Prostate gland (tissue), 2 donors: ENCODE measurements at regions not wholly inside any gene's neighbourhood (a gene's known extent, or its start where the extent isn't known, plus 50 kb on each side); places are given as distances from the start of the nearest gene placed in this dataset.
"Not testable (repeated sequence)": the region's sequence is repeated elsewhere in the genome, so short reads cannot be mapped to it uniquely, and the experiment has no call there.

Experiments used
- DNase-seq: peaks from one replicate; pipeline ENCODE4 v3.0.0-alpha.2; 2019; ENCODE audit warnings: low spot score
- H3K27ac ChIP-seq, 2 donors: fragments of 200-600 bp; sonication (generic); 2 replicates each; pipeline ENCODE4 v1.5.1; 2017 to 2019
- H3K27me3 ChIP-seq: fragments of 200-600 bp; sonication (generic); replicated peaks from 2 replicates; pipeline ENCODE4 v1.5.1; 2019; ENCODE audit not compliant: insufficient read depth
- H3K36me3 ChIP-seq, 2 donors: fragments of 200-600 bp; sonication (generic); 1 replicate in 1 of 2; 2 replicates in 1 of 2; pipeline versions ENCODE4 v1.5.1 to v1.8.1; 2017 to 2019
- H3K4me1 ChIP-seq: fragments of 200-600 bp; sonication (generic); replicated peaks from 2 replicates; pipeline ENCODE4 v1.5.1; 2019
- H3K4me3 ChIP-seq, 2 donors: fragments of 200-600 bp; sonication (generic); 2 replicates each; pipeline ENCODE4 v1.5.1; 2017 to 2019
- H3K9me3 ChIP-seq: fragments of 200-600 bp; sonication (generic); 2 replicates; pipeline ENCODE4 v1.5.1; 2017
- CTCF ChIP-seq, 4 experiments: fragments of 200-600 bp in 2 of 4; fragments of 450-650 bp in 2 of 4; sonication (generic) in 2 of 4; IDR thresholded peaks; 1 replicate in 3 of 4; 2 replicates in 1 of 4; pipeline ENCODE4 v1.5.1; 2016 to 2019; ENCODE audit warnings: antibody characterized with exemption in 4 of 4, mild to moderate bottlenecking in 2 of 4, moderate library complexity in 2 of 4
- POLR2A ChIP-seq: fragments of 450-650 bp; IDR thresholded peaks from one replicate; pipeline ENCODE4 v1.6.1; 2016; ENCODE audit warnings: antibody characterized with exemption, mild to moderate bottlenecking
- POLR2AphosphoS5 ChIP-seq: sonication (generic); formaldehyde crosslinking; IDR thresholded peaks from one replicate; pipeline ENCODE4 v1.6.1; 2017; ENCODE audit warnings: antibody characterized with exemption
- WGBS: methylation state at CpG from one replicate; pipeline ENCODE4 v1.1.5; 2018; 5-methylcytosine and 5-hydroxymethylcytosine counted together
- intact Hi-C: fragments of 100-400 bp; cut with DNase I; formaldehyde crosslinking; loops from one replicate; pipeline ENCODE4 v1.14.2; 2022

GRCh38 chr15:25587616-25588340 is 149.0 kb upstream of the UBE3A start:
- Histone ChIP-seq H3K4me1 (no peaks in the 10 kb centered on the region), H3K4me3 (no peak overlapping the region), H3K27ac (no peak overlapping the region), H3K9me3 (no peaks in the 10 kb centered on the region), H3K27me3 (no peaks in the 10 kb centered on the region), H3K36me3 (no peaks in the 10 kb centered on the region)
- TF ChIP-seq POLR2A (no peak), POLR2AphosphoS5 (no peak), CTCF (IDR thresholded peaks at IDR 0.05) (no peak)
- intact Hi-C loops = no loop called here
- no peak for DNase-seq
- 60% methylated on average over 7 of the region's 7 CpGs for WGBS

GRCh38 chr15:25582886-25583285 is 144.1 kb upstream of the UBE3A start:
- no peak for DNase-seq
- Histone ChIP-seq H3K27ac (no peak overlapping the region), H3K4me1 (no peaks in the 10 kb centered on the region), H3K9me3 (no peaks in the 10 kb centered on the region), H3K27me3 (no peaks in the 10 kb centered on the region), H3K36me3 (no peaks in the 10 kb centered on the region), H3K4me3 (no peak overlapping the region)
- 81% methylated on average over 4 of the region's 4 CpGs for WGBS
- intact Hi-C loops = no loop called here
- TF ChIP-seq CTCF (IDR thresholded peaks at IDR 0.05) (no peak), POLR2A (no peak), POLR2AphosphoS5 (no peak)

GRCh38 chr15:25579127-25579526 is 140.3 kb upstream of the UBE3A start:
- Histone ChIP-seq H3K4me3 (no peak overlapping the region), H3K9me3 (no peaks in the 10 kb centered on the region), H3K27ac (no peak overlapping the region), H3K4me1 (no peaks in the 10 kb centered on the region), H3K36me3 (no peaks in the 10 kb centered on the region), H3K27me3 (no peaks in the 10 kb centered on the region)
- WGBS = 100% methylated on average over 2 of the region's 2 CpGs
- TF ChIP-seq CTCF (IDR thresholded peaks at IDR 0.05) (no peak), POLR2AphosphoS5 (no peak), POLR2A (no peak)
- intact Hi-C loops = no loop called here
- DNase-seq = no peak

- Histone ChIP-seq H3K36me3 (no peaks in the 10 kb centered on the region), H3K4me3 (no peak overlapping the region), H3K27me3 (no peaks in the 10 kb centered on the region), H3K9me3 (no peaks in the 10 kb centered on the region), H3K4me1 (no peaks in the 10 kb centered on the region), H3K27ac (no peak overlapping the region)
- WGBS = 80% methylated on average over 4 of the region's 4 CpGs
- intact Hi-C loops = no loop called here
- no peak for TF ChIP-seq CTCF (IDR thresholded peaks at IDR 0.05)
- no peak for TF ChIP-seq POLR2A
- no peak for TF ChIP-seq POLR2AphosphoS5
- DNase-seq = no peak
Observed at GRCh38 chr15:25572191-25572590, 133.4 kb upstream of the UBE3A start.

GRCh38 chr15:25568751-25569150 is 129.9 kb upstream of the UBE3A start:
- intact Hi-C loops = no loop called here
- Histone ChIP-seq H3K4me1 (no peaks in the 10 kb centered on the region), H3K9me3 (no peaks in the 10 kb centered on the region), H3K36me3 (no peaks in the 10 kb centered on the region), H3K4me3 (no peak overlapping the region), H3K27me3 (no peaks in the 10 kb centered on the region), H3K27ac (no peak overlapping the region)
- DNase-seq = no peak
- TF ChIP-seq POLR2AphosphoS5 (no peak), POLR2A (no peak), CTCF (IDR thresholded peaks at IDR 0.05) (no peak)
- WGBS = 42% methylated on average over 7 of the region's 7 CpGs

- WGBS = 78% methylated on average over 6 of the region's 6 CpGs
- H3K27me3 ChIP-seq, H3K4me1 ChIP-seq, H3K27ac ChIP-seq, H3K9me3 ChIP-seq, intact Hi-C loops, H3K36me3 ChIP-seq, H3K4me3 ChIP-seq, DNase-seq: not testable (repeated sequence)
Observed at GRCh38 chr15:25566545-25566944, 127.7 kb upstream of the UBE3A start.
